M059J (cell line): ENCODE measurements at regions not wholly inside any gene's neighbourhood (a gene's known extent, or its start where the extent isn't known, plus 50 kb on each side); places are given as distances from the start of the nearest gene placed in this dataset.
"Not testable (repeated sequence)": the region's sequence is repeated elsewhere in the genome, so short reads cannot be mapped to it uniquely, and the experiment has no call there.

Experiments
- DNase-seq: peaks from one replicate; pipeline ENCODE4 v3.0.0-alpha.2; 2012; ENCODE audit warnings: low read depth

DNA sequence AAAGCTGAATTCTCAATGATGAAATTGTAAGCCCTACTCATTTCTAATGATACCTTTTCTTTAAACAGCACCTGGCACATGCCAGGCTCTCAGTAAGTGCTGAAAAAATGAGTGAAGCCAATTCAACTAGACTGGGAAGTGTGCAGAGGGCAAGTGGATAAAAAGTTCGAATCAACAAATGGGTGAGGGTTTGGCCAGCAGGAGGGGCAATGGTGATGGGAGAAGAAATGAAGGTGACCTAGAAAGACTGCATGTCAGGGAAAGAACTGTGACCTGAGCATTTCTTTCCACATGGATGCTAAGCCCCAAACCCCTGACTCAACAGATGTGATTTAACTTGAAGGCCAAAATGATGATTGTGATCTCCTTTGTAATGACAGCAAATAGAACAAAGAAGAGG lies 54.6 kb downstream of the DKK1 start:
- DNase-seq: no peak

GRCh38 chr10:52374207-52374606 lies 60.1 kb downstream of the DKK1 start:
- DNase-seq: not testable (repeated sequence)

- no peak for DNase-seq
Measured at GRCh38 chr10:52376694-52377354, 62.7 kb downstream of the DKK1 start.

DNA sequence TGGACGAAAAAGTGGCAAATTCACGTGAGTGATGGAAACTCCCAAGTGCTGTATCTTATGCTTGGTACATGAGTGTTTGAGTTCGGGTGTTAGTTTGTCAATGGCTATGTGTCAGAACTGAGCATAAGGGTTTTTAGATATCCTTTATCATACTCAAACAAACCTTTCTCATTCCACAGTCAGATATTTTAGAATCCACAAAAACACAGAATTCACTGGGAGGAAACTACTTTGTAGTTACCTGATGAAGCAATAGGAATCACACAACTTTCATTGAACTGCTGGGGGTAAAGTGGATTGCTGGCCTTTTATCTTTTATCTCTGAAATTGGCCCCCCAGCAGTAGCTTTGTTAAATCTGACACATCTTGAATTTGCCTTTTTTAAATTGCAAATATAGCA lies 64.0 kb downstream of the DKK1 start:
- no peak for DNase-seq

GRCh38 chr10:52379287-52379686 lies 65.2 kb downstream of the DKK1 start:
- no peak for DNase-seq

DNA sequence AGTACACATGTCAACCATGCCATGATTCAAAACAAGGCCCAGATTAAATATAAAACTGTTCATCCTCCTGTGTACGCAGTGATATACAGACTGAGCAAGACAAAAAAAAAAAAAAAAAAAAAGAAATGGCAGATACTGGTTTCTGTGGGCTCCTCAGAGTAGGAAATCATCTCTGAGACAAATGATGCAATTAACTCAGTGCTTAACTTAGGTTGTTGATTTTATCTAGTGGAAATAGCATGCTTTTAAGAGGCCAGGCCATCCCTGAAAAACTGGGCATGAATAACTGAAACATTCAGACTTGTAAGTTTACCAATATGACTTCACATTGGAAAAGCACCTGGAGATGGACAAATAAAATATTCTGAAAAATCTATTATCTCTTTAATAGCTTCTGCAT lies 69.0 kb downstream of the DKK1 start:
- no peak for DNase-seq

DNA sequence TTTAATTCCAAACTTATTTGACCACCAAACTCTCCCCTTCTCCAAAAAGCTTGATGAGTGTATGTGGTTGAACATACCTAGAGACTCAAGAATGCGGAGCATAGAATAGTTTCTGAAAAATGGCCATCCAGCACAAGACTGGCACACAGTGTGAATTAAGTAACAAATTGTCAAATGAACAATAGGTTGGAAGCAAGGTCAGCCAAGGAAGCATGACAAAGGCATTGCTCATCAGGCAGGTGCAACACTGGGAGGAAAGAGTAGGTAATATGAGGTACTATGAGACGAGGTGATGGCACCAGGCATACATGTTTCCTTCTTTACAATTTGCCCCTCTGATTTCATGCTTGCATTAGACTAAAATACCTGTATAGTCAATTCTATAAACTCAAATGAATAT lies 73.7 kb downstream of the DKK1 start:
- DNase-seq: peak; percentile 16

GRCh38 chr10:52390388-52390787 lies 76.3 kb downstream of the DKK1 start:
- peak; percentile 22 for DNase-seq

GRCh38 chr10:52391927-52392602 lies 78.0 kb downstream of the DKK1 start:
- no peak for DNase-seq

DNA sequence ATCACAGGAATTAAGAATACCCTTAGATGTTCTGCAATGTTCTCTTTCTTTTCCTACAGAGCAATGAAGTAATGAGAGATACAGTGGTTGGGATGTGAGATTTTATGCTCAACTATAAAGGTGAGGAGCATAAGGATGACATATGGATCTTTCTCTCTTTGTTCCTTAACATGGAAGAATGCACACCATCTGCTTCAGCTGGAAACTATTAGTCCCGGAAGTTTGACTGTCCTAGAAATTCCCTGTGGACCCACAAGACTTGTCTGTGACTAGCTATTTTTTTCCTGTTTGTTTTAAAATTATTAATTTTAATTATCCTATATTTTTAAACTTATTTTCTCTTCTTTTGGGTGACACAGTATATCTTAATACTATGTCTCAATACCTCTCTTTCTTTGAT lies 80.2 kb downstream of the DKK1 start:
- DNase-seq: no peak

DNA sequence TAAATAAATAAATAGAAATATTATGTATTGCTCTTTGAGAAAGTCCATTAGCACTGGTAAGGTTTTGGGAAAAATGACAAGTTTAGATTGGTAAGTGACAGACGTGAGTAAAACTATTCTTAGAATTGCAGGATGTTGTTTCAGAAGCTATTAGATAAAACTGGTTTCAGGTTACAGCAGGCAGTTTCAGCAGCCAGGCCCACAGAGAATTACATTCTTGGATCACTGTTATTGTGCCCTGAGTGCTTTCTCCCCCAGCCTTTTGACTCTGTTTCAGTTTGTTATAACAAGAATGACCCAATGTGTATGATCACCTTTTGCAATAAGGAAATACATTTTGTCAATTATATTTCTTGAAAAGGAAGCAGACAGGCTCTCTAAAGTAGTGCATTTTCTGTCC lies 86.5 kb downstream of the DKK1 start:
- DNase-seq: peak; percentile 43

- DNase-seq: not testable (repeated sequence)
Measured at GRCh38 chr10:52403801-52404200, 89.7 kb downstream of the DKK1 start.

DNA sequence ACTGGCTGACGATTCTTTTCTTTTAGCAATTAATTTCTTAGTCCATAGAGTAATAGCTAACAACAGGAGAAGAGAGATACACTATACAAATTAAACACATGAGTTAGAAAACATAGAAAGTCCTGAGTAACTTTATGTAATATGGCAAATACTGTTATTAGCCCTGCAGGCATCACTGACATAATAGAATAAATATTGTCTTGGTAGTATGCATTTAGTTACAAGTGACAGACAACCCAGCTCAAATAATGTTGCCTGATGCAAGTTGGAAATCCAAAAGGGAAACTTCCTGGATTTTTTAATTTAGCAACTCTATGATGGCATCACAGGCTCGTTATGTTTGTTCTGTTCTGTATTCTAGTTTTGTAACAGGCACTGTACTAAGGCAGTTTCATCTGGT lies 95.1 kb downstream of the DKK1 start:
- DNase-seq: no peak

DNA sequence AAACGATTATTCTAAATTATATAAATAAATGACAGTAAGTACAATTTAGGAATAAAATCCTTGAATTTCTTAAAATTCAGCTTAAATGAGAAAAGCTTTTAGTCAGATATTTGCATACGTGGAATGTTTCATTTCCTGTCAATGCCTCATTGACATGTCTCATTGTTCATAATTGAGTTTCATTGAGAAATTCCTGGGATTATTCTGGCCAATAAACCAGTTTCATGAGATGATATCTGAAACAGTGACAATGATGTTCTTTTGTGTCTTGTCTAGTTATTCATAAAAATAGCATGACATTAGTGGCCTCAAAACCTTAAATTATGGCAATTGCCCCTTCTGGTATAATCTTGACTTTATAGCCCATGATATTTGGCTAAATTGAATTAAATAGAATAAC lies 95.8 kb downstream of the DKK1 start:
- DNase-seq: no peak

DNA sequence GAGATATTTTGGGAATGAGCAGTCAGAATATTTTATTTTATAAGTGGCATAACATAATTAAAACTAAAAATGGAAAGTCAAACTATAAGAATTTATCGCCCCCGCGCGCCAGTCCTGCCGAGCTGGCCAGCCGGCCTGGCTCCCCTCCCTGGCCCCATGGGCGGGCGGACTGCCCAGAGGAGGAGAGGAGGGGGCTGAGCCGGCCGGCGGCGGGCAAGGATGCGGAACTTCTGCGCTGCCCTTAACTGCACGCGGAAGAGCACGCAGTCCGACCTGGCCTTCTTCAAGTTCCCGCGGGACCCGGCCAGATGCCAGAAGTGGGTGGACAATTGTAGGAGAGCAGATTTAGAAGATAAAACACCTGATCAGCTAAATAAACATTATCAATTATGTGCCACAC lies 96.8 kb downstream of the DKK1 start:
- no peak for DNase-seq

GRCh38 chr10:52419281-52419680 lies 105.2 kb downstream of the DKK1 start:
- no peak for DNase-seq

GRCh38 chr10:52420656-52421055 lies 106.6 kb downstream of the DKK1 start:
- peak; percentile 90 for DNase-seq

DNA sequence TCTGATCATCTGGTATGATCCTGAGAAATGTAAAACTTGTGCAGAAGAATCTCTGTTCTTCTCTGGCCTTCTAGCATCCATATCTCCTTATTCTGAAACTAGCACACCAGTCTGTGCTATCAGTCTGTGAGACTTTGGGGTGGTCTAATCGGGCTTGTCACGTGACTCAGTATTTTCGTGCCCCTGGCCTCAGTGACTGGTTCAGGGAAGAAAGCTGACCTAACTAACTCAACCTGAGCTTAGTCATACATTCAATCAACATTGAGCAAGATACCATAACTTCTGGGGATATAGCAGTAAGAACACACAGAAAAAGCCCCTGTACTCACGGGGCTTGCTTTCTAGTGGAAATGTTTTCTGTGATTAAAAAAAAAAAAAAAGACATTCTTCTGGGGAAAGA lies 109.3 kb downstream of the DKK1 start:
- DNase-seq: peak; percentile 40

GRCh38 chr10:52424341-52424740 lies 110.3 kb downstream of the DKK1 start:
- no peak for DNase-seq

DNA sequence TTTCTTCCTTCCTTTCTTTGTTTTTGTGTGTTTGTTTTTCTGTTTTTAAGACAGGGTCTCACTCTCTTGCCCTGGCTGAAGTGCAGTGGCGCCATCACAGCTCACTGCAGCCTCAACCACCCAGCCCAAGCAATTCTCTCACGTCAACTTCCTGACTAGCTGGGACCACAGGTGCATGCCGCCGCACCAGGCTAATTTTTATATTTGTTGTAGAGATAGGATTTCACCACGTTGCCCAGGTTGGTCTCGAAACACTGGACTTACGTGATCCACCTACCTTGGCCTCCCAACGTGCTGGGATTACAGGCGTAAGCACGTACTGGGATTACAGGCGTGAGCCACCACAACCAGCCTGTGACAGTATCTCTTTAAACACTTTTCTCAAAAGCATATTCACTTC lies 120.7 kb downstream of the DKK1 start:
- DNase-seq: no peak

- DNase-seq: no peak
Measured at GRCh38 chr10:52436664-52437063, 122.6 kb downstream of the DKK1 start.

- no peak for DNase-seq
Measured at GRCh38 chr10:52437205-52437646, 123.1 kb downstream of the DKK1 start.

DNA sequence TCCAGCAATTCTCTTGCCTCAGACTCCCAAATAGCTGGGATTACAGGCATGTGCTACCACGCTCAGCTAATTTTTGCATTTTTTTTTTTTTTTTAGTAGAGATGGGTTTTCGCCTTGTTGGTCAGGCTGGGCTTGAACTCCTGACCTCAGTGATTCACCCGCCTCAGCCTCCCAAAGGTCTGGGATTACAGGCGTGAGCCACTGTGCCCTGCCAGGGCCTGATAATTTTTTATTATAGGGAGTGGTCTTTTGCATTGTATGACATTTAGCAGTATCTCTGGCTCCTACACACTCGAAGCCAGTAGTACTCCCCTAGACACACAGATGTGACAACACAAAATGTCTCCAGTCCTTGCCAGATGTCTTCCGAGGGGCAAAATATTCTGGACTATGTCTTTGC lies 124.0 kb downstream of the DKK1 start:
- peak; percentile 62 for DNase-seq
